GDM1 (cell line): ENCODE measurements at regions not wholly inside any gene's neighbourhood (a gene's known extent, or its start where the extent isn't known, plus 50 kb on each side); places are given as distances from the start of the nearest gene placed in this dataset.
"Not testable (repeated sequence)": the region's sequence is repeated elsewhere in the genome, so short reads cannot be mapped to it uniquely, and the experiment has no call there.

Source experiments
- DNase-seq: peaks from one replicate; lab custom pipeline; 2025; lab: John Stamatoyannopoulos, UW

DNA sequence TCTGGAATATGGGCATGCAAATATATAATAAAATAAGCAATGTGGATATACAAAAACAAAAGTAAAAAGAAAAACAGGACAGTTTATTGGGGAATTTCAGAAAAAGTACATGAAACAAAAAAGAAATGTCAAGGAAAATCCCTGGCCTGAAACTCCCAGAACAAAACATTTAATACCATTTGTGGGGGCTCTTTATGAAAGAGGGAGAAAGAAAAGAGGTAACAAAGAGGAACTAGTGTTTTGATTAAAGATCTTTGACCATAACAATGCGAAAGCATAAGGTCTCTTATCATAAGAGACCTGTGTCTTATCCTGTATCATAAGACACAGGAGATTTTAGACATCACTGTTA is 88.6 kb upstream of the ARID1B start:
- DNase-seq: no peak

DNA sequence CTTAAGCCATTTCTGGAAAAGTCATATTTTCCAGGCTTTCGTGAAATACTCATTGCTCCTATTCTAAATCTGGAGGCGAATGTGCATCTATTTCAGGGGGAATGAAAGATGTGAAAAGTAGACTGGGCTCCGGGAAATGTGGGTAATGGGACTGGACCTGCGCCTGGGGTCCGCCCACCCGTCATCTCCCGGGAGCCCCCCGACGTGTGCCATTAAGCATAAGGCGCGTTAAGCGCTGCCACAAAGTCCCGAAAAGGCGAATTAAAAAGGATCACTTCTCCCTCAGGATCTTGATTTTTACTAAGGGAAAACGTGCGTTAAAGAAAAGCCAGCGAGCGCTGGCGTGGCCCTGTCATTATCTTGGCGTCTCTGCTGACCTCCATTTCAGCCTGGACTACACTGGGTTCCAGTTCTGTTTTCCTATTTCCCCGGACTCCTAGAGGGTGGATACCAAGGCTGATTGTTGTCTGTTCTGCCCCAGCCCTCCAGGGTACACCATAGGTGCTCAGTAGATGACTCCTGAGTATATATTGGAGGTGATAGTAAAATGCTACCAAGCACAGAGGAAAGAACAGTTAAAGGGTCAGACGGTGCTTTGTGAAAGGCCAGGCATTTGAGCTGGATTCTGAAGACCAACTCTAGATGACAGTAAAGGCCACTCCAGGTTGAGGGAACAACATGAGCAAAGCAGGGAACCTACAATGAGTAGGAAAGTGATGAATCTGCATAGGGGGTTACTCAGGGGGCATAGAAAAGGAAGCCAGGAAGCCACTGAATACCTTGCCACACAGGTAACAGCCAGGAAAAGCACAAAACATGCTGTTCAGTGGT is 89.2 kb upstream of the ARID1B start:
- DNase-seq: no peak

DNA sequence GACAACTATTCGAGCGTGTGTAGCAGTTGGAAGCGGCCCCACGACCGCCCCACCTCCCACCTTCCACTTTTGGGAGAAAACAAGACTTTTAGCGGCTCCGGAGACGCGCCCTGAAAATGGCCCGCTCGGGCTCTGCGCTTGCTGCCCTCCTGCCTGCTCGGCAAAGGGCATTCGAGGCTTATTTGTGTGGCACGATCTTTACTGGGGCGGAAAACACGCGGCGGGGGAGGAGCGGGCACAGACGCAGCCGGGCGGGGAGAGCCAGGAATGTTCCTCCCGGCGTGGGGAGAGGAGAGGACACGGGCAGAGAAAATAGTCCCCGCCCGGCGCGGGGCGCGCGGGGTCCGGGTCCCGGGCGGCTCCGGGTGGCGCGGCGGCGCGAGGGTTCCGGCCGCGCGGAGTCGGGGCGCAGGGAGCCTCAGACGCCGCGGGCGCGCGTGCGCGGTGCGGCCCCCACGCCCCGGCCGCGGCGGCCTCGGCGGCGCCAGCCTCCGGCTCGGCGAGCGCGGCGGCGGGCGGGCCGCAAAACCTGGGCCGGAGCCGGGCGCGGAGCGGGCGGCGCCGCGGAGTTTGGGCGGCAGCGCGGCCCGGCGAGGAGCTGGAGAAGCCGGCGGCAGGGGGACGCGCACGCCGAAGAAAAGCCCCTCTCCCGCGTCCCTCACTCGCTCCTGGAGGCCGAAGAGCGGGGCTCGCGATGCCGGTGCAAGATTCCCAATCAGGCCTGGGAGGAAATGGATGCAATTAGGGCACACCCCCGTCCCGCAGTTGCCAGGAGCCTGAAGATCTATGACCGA is 90.0 kb upstream of the ARID1B start:
- DNase-seq: peak; percentile 81

DNA sequence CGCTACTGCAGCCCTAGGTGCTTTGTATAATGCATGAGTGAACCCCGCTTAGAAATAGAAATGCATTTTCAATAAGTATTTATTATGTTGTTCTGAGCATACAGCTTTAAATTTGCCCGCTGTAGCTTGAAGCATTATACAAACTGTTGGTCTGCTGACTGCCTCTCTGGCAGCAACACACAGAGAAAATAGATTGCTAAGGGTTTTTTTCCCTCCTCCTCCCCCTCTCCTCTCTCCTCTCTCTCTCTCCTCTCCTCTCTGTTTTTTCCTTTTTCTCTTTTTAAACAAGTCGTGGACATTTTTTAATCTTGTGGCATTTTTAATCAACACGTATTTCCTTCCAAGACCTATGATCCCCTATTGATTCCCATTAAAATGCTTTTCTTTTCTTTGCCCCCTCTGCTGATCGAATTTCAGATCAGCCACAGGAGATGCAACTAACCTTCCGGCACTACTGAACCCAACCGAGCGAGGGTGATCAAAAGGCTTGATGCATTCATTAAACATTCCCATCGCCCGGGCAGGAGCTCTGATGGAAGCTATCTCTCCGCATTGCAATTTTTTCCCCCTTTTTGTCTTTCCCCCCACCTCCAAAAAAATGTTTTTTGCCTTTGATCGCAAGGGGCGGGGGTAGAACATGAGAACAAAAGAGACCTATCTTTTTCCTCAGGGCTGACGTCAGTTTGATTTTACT is 90.7 kb upstream of the ARID1B start:
- DNase-seq: no peak

DNA sequence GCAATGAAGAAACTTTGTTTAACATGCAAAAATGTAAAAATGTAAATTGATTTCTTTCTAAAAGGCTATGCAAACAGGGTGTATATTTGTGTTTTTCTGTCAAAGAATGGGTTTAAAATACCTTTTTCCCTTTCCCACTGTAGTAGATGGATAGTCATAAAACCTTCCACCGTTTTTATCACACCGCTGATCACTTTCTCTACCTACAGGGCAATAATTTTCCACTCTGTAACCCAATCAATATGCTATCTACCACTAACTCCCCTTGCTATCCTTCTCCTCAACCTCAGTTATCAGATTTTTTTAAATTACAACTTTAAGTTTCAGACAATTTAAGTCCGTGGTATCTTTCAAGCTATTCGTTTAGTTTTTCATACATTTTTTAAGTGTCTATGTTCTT is 91.4 kb upstream of the ARID1B start:
- DNase-seq: no peak

DNA sequence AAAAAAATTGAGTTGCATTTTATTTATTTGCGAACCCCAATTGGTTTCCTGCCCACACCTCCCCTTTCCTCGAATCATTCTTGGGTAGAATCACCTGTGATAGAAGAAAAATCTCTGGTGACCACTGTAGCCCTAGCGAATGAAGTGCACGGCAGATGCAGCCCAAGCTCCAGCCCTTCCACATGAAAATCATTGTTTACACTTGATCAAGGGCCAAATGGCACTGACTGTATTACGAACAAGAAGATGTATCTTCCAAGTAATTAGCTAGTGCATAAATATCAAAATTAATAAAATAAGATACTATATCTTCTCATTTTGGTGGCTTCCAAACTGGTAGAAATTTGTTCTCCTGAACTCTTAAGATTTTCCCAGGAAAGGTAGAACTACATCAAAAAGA is 93.4 kb upstream of the ARID1B start:
- no peak for DNase-seq

DNA sequence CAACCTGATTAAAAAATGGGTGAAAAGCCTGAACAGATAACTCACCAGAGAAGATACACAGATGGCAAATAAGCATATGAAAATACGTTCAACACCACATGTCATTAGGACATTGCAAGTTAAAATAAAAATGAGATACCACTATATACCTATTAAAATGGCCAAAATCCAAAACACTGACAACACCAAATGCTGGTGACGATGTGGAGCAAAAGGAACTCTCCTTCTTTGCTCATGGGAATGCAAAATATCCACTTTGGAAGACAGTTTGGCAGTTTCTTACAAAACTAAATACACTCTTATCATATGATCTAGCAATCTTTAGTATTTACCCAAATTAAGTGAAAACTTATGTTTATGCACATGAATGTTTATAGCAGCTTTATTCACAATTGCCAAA is 100.5 kb upstream of the ARID1B start:
- DNase-seq: no peak

DNA sequence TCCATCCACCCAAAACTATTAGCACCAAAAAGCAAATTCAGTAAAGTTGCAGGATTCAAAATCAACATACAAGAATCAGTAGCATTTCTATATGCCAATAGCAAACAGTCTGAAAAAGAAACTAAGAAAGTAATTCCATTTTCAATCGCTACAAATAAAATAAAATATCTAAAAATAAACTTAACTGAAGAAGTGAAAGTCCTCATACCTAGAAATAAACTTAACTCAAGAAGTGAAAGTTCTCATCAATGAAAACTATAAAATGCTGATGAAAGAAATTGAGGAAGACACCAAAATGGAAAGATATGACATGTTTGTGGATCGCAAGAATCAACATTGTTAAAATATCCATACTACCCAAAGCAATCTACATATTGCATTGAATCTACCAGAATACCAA is 103.0 kb upstream of the ARID1B start:
- DNase-seq: no peak

DNA sequence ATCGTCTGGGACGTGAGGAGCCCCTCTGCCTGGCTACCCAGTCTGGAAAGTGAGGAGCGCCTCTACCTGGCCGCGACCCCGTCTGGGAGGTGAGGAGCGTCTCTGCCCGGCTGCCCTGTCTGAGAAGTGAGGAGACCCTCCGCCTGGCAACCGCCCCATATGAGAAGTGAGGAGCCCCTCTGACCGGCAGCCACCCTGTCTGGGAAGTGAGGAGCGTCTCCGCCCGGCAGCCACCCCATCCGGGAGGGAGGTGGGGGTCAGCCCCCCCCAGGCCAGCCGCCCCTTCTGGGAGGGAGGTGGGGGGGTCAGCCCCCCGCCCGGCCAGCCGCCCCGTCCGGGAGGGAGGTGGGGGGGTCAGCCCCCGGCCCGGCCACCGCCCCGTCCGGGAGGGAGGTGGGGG is 107.1 kb upstream of the ARID1B start:
- DNase-seq: not testable (repeated sequence)

DNA sequence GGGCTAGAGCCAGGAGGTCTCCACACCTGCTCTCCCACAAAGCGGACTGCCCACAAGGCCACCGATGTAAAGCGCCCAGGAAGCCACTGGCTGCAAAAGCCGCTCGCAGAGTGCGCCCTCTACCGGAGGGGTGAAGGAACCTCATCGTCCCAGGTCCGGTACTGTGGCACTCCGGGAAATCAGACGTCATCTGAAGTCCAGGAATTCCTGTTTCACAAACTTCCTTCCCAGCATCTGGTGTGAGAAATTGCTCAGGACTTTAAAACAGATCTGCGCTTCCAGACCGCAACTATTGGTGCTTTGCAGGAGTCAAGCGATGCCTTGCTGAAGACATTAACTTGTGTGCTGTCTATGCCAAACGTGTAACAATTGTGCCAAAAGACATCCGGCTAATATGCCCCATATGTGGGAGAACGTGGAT is 115.1 kb upstream of the ARID1B start:
- DNase-seq: no peak

DNA sequence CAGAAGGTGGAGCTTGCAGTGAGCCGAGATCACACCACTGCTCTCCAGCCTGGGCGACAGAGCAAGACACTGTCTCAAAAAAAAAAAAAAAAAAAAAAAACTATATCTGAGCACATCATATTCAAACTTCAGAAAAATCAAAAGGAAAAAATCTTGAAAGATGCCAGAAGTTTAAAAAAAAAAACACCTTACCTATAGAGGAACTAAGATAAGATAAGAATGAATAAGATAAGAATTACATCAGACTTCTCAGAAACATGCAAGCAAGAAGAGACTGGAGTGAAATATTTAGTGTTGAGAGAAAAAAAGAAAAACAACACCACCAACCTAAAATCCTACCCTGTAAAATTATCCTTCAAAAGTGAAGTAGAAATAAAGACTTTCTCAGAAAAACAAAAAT is 116.8 kb upstream of the ARID1B start:
- no peak for DNase-seq

DNA sequence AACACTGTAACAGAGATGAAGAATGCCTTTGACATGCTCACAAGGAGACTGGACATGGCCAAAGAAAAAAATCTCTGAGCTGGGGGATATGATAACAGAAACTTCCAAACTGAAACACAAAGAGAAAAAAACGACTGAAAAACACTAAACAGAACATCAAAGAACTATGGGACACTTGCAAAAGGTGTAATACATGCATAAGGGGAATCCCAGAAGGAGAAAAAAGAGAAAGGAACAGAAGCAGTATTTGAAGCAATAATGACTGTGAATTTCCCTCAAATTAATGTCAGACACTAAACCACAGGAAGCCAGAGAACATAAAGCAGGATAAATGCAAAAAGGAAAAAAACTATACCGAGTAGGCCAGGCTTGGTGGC is 117.4 kb upstream of the ARID1B start:
- DNase-seq: no peak

DNA sequence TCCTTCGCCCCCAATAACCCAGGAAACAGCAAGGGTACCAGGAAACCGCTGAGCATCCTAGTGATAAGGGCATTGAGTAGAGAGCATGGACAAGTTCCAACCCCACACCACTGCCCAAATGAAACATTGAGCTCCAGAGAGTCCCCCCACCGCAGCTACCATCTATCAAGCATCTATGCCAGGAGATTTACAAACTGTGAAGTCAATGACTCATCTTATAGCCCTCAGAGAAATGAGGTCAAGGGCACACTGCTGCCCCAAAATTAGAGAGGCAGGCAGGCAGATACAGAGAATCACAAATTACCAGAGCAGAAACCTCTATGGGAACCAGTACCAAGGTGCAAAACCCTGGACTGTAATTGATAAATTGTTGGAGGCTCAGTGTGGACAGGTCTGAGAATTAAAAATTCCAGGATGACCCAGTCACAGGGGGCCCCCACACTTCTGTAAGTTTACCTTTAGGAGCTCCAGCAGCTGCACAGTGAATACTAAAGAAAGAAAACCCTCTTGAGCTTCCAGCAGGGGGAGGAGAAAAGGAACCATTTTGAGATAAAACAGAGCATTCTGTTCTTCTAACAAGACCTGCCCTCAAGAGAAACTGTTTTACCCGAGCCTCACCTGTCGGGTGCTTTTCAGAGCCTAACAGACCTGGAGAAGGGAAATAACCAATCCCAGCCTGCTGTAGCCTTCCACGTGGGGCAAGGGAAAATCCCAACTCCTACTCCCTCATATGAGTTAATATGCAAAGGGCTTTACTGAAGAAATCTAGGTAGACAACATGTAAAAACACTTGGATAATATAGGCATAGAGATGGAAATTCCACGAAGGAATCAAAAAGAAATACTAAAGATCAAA is 118.0 kb upstream of the ARID1B start:
- no peak for DNase-seq

DNA sequence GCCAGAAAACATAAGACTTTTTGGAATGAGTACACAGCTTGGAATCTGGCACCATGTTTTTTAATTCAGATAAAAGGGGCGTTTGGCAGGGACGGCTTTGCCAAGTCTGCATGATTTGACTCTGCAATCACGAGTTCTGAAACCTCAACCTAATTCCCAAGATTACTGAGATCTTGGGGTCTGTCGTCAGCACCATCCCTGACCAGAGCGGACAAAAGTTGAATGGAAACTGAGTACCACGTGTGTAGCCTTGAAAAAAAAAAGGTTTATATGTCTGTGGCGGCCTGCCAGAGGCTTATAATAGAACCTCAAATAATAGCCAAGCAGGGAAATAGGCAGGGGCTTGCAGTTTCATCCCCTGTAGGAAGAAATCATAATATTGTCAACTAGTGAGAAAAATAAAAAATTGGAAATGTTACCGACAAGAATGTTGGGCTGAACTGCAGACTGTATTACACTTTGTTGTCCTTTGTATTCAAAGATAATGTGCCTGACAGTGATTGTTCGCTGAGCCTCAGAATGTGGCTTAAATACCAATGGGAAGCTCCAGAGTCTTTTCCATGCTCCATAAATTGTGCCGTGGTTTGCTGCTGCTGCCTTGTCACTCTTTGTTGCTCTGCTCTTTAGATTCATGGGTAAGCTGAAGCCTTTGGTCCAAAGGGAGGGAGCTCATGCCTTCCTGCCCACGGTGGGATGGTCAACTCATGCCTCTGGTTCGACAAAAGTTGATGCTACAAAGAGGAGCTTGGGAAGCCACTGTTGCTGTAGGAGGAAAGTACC is 118.8 kb upstream of the ARID1B start:
- DNase-seq: no peak

DNA sequence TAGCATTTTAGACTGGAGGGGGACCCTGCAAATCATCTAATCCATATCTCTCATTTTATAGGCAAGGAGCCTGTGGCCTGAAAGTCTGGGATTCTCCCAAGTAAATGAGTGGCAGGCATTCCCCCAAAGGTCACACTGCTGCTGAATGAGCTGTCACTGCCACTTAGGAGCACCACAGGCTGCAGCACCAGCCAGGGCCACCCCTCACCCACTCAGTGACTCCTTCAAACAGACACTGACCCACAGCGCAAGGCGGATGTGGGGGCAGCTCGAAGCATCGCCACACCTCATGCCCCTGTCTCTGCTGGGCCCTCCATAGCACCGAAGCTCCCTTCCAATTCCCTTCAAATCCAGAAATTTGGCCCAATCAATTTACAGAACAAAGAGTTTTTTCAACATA is 119.9 kb upstream of the ARID1B start:
- DNase-seq: no peak

DNA sequence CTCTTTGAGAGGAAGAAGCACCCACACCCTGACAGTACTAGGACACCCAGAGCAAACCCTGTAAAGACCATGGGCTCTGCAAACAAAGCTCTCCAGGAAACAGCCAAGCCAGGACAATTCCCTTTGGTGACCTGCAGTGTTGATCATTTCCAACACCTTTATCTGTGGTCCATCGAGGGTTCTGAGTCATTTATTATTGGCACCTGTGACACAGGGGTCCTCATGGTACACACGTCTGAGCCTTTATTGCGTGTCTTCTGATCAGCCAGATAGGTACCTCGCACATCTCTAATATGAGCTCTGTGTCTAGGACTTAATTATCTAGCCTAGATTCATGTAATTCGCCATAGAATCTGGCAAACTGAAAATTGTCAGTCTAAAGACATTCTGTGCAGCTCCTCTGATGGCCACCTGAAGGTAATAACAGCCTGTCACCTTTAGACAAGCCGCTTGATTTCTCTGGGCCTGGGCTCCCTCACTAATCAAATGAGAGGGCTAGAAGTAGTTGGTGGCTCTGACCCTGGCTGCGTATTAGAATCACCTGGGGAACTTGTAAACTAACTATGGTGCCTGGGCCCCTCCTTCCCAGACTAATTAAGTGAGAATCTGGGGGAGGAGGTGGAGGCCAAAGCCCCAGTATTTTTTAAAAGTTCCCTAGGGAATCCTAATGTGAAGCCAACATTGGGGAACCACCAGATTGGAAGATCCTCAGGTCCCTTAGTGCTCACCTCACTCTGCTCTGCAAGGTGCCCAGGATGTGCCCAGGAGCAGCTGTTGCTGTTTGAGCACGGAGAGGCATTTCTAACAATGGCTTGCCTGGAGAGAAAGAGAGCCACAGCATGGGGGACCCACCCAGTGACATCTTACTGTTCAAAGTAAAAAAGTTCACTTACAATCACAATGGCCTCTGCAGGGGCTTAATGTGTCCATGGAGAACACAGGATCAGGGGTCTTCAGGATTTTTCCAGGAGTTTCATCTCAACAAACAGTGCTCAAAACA is 122.0 kb upstream of the ARID1B start:
- no peak for DNase-seq

DNA sequence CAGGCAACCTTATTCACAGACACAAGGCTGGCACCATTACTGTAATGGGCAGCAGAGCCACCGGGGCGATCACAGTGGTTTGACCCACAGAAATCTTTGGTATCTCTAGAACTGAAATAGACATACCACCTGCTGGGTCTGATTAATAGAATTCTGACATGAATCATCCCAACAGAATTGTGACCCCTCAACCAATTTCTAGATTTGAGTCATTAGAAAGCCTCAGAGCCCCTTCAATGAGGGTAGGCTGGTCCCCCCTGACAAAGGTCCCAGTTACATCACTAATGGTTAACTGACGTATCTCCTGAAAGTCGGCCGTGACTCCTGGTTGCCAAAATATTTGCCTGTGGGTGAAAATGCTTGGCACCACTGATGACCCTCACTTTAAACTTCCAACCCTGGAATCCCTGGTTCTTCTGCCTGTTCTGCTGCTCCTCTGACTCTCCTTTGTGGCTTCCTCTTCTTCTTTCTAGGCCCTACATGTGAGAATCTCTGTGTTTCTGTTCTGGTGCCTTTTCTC is 124.9 kb upstream of the ARID1B start:
- DNase-seq: no peak

DNA sequence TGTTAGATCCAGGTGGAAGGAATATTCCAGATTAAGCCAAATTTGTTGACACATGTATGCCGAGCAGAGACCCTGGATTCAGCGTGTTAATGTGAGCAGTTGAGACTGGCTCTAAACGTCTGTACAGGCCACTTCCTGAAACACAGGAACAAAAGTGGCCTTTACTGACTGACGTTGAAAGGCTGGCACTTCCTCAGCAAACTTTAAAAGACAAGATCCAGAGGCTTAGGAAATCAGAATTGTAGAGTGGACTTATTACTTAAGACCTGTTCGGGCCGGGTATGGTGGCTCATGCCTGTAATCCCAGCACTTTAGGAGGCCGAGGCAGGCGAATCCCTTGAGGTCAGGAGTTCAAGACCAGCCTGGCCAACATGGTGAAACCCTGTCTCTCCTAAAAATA is 125.7 kb upstream of the ARID1B start:
- DNase-seq: no peak

DNA sequence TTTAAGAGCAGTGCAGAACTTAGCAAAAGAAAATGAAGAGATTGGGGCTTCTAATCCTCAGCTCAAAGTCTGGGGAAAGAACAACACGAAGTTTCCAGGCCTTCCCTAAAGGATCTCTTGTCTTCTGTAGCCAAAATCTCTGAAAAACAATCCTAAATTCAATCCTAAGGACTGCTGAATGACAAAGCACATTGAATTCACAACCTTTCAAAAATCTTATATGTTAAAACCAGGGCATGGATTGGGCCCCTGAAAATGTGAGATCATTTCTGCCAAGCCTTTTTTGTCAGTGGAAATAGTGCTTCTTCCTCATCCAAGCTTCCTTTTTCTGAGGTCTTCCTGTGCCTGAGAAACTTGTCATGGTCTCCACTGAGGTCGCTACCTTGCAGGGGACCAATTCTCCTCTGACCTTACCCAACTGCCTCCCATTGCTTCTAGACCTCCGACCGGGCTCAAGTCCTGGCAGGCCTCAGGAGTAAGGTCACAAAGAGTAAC is 126.2 kb upstream of the ARID1B start:
- no peak for DNase-seq

DNA sequence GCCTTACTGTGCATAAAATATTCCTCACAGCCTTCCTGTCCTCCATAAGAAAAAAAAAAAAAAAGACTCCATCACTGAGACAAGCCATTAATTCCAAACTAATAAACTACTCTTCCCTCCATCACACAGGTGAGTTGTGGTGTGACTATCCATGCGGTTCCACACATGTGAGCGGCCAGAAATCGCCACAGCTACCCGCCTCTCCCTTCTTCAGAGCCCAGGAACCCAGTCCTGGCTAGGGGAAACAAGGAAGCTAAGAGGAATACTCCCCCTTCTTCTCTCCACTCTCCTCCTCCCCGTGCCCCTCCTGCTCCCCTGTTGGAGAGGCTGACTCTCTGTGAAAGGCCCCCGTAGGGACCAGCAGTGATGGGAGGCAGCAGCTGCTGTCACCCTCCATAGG is 128.6 kb upstream of the ARID1B start:
- no peak for DNase-seq
